ENCODE measurements at regions not wholly inside any gene's neighbourhood (a gene's known extent, or its start where the extent isn't known, plus 50 kb on each side); places are given as distances from the start of the nearest gene placed in this dataset.

DNA sequence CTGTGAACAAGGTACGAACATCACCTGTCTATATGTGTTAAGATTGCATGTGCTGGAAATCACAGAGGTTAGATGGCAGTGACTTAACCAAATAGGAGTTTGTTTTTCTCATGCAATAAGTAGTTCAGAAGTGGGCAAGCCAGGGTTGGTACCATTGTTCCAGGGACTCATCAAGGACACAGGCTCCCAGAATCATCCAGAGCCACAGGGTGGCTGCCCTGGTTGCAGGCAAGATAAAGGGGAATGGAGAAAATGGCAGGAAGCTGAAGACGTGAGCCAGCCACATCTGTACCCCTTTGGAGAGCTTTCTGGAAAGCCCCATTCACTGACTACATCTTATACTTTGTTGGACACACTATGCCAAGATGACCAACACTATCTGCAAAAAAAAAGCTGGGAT is 126.0 kb upstream of the IL12B start:
- no peak for TF ChIP-seq Cebpa-rat (IDR thresholded peaks at IDR 0.05)
- Histone ChIP-seq H3K4me1 (peaks cover 48 to 73% (median 51%) of the 10 kb centered on the region in 10 experiments), H3K9ac (no peak overlapping the region), H3K9me3 (replicated peaks in 1 of 11) (no peaks in the 10 kb centered on the region), H3K36me3 (no peaks in the 10 kb centered on the region), H3K27me3 (peaks cover 0 to 18% (median 0%) of the 10 kb centered on the region in 11 experiments; a peak in 8 of 22 replicates), H4K20me1 (no peaks in the 10 kb centered on the region; a peak in 1 of 22 replicates), H3K4me3 (no peak overlapping the region), H3K4me2 (peak overlapping the region in 4 of 11 experiments; percentile 20 to 78 (median 49); a peak in 8 of 22 replicates), H3K27ac (no peak overlapping the region)

DNA sequence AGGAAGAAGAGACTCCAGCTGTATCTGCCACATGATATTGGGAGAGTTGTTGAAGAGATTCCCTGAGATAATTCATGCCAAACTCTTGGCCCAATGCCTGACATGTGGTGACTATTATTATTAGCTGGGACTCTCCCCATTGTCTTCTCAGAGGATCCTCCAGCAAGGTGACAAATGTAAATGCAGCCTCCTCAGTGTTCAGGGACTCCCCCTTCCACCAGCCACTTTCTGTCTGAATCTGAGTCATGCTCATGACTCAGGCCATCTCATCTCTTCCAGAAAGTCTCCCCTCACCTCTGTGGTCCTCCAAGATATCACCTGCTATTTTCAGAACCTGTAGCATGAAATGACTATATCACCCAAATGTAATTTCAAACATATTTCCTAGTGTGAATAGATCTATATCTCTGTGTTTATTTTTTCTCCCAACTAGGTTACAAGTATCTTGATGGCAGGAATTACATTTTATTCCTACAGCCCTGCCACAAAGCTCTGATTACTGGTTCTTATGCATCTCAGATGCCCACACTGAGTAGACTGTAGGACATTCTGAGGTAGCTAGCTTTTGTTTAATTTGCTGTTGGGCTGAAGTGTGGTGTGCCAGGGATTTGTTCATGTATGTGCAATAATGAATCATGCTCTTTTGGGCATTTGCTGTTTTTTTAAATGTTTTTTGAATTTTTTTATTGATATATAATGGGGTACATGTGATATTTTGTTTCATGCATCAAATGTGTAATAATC is 126.6 kb upstream of the IL12B start:
- Histone ChIP-seq H3K9me3 (replicated peaks in 1 of 11) (no peaks in the 10 kb centered on the region), H3K27me3 (peaks cover 0 to 24% (median 0%) of the 10 kb centered on the region in 11 experiments; a peak in 9 of 22 replicates), H3K9ac (no peak overlapping the region), H3K4me2 (peak overlapping the region in 4 of 11 experiments; percentile 20 to 78 (median 49); a peak in 8 of 22 replicates), H3K27ac (peak overlapping the region in 1 of 11 experiments; percentile 25; a peak in 1 of 22 replicates), H3K4me1 (peaks cover 48 to 73% (median 51%) of the 10 kb centered on the region in 10 experiments), H3K4me3 (no peak overlapping the region), H4K20me1 (no peaks in the 10 kb centered on the region; a peak in 1 of 22 replicates), H3K36me3 (no peaks in the 10 kb centered on the region)
- no peak for TF ChIP-seq Cebpa-rat (IDR thresholded peaks at IDR 0.05)

DNA sequence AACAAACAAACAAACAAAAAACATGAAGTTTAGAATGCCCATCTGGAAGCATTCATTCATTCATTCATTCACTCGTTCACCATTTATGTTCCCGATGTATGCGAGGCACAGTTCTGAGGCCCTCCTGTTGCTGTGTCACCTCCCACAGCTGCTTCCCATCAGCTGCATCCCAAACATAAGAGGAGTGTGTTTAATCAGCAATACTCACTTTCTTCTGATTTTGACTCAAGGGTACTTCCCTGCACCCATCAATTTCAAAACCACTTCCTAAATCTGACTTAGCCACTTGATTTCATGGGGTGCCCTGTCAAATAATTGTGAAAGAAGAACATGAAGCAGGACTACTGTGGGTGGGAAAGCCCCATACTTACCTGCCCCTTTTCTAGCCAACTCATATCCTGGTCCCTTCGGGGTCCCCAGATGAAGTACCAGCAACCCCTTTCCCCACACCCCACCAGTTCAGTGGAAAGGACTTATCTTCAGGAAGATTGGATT is 128.0 kb upstream of the IL12B start:
- H3K27me3 ChIP-seq: peaks cover 0 to 38% (median 8%) of the 10 kb centered on the region in 11 experiments; a peak in 9 of 22 replicates
- H3K9me3 ChIP-seq (replicated peaks in 1 of 11): no peaks in the 10 kb centered on the region
- no peaks in the 10 kb centered on the region; a peak in 1 of 22 replicates for H4K20me1 ChIP-seq
- peak overlapping the region in 1 of 11 experiments; percentile 19; a peak in 2 of 22 replicates for H3K9ac ChIP-seq
- H3K36me3 ChIP-seq: no peaks in the 10 kb centered on the region
- peak in 1 of 11 experiments; percentile 23; a peak in 1 of 22 replicates for TF ChIP-seq Cebpa-rat (IDR thresholded peaks at IDR 0.05)
- H3K4me2 ChIP-seq: peak overlapping the region; percentile 75 to 94 (median 82)
- no peak overlapping the region for H3K4me3 ChIP-seq
- peaks cover 38 to 59% (median 48%) of the 10 kb centered on the region in 10 experiments for H3K4me1 ChIP-seq
- peak overlapping the region in 6 of 11 experiments; percentile 51 to 74 (median 68); a peak in 9 of 22 replicates for H3K27ac ChIP-seq

DNA sequence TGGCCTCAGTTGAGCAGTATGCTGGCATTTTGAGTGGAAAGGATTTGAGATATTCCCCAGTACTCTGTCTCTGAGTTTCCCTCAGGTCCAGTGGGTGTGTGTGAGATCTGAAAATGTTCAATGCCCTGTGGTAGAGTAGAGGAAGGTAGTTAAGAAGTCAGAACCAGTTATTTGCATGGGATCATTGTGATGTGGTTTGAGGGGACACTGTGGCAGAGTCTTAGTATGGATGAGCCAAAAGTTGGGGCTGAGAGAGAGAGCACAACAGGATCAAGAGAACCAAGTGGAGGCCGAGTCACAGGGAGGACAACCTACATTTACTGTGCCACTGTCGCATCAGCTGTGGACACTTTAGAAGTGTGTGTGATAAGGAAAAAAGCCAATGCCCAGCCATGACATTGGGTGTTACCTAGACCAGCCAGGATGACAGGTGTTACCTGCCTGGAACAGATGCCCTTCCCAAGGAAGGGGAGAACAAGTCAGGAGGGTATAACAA is 128.9 kb upstream of the IL12B start:
- Histone ChIP-seq H3K36me3 (no peaks in the 10 kb centered on the region), H3K4me2 (peak overlapping the region; percentile 75 to 94 (median 82)), H3K27ac (peak overlapping the region in 10 of 11 experiments; percentile 33 to 74 (median 55); a peak in 19 of 22 replicates), H3K4me1 (peaks cover 33 to 56% (median 42%) of the 10 kb centered on the region in 10 experiments), H3K9me3 (replicated peaks in 1 of 11) (no peaks in the 10 kb centered on the region), H4K20me1 (no peaks in the 10 kb centered on the region; a peak in 1 of 22 replicates), H3K27me3 (peaks cover 0 to 40% (median 9%) of the 10 kb centered on the region in 11 experiments; a peak in 9 of 22 replicates), H3K4me3 (peak overlapping the region in 1 of 10 experiments; percentile 4; a peak in 1 of 20 replicates), H3K9ac (peak overlapping the region in 5 of 11 experiments; percentile 1 to 57 (median 35); a peak in 6 of 22 replicates)
- no peak for TF ChIP-seq Cebpa-rat (IDR thresholded peaks at IDR 0.05)

DNA sequence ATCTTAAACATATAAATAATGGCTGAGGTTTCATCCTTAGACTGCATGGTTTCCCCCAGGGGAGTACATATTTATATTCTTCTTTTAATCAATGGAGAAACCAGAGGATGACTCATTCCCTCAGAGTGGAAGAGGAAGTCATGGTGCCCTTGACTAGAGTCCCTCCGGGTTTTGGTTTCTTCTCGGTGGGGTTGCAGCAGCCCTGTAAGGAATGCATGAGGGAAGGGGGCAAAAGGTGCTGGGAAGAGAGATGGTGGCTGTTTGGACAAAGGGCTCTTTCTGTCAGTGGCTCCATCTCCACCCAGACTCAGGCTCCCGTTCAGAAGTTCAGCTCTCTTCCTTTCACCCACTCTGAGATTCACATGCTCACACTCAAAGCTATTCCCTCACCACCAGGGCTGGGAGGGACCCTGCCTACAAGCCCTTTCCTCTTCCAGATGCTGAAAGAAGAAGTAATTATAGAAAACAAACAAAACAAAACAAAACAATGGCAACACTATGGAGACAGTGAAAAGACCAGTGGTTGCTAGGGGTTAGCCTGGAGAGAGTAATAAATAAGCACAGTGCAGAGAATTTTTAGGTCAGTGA is 129.8 kb upstream of the IL12B start:
- TF ChIP-seq Cebpa-rat (IDR thresholded peaks at IDR 0.05): no peak
- H3K4me3 ChIP-seq: peak overlapping the region in 2 of 10 experiments; percentile 26 to 34; a peak in 3 of 20 replicates
- no peaks in the 10 kb centered on the region for H3K36me3 ChIP-seq
- H4K20me1 ChIP-seq: no peaks in the 10 kb centered on the region; a peak in 1 of 22 replicates
- peaks cover 0 to 40% (median 9%) of the 10 kb centered on the region in 11 experiments; a peak in 9 of 22 replicates for H3K27me3 ChIP-seq
- H3K9me3 ChIP-seq (replicated peaks in 1 of 11): no peaks in the 10 kb centered on the region
- peak overlapping the region in 5 of 11 experiments; percentile 16 to 57 (median 34); a peak in 7 of 22 replicates for H3K9ac ChIP-seq
- peak overlapping the region; percentile 75 to 94 (median 82) for H3K4me2 ChIP-seq
- H3K27ac ChIP-seq: peak overlapping the region; percentile 8 to 74 (median 51); a peak in 15 of 22 replicates
- peaks cover 33 to 56% (median 42%) of the 10 kb centered on the region in 10 experiments for H3K4me1 ChIP-seq

DNA sequence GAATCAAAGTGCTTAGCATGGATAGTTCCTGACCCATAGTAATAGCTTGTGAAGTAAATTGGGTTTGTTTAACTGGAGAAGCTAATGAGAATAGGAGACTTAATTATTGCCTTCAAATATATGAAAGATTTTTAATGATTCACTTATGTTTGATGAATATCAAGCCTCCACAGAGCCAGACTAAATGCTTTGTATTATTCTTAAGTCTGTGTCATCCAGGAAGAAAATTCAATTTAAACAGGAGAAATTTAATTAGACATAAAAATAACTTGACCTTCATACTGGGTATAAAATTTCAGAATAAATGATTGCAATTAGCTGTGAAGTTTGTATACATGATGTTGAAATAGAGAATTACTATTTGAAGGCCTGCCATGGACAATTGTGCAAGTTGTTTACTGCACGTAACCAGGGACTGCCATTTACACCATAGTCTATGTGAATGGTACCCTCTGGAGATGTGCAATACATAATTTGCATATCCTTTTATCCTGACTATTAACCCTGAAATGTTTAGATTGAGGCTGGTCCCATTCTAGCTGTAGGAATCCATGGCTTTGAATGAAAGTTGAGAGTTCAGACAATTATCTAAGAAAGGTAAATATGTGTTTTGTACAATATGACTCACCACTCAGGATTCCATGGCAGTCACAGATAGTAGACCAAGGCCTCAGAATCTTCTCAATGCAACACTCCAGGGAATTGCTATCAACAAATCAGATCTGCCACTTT is 133.5 kb upstream of the IL12B start:
- peaks cover 0 to 31% (median 9%) of the 10 kb centered on the region in 11 experiments; a peak in 9 of 22 replicates for H3K27me3 ChIP-seq
- no peak overlapping the region for H3K27ac ChIP-seq
- H3K9ac ChIP-seq: no peak overlapping the region
- H3K36me3 ChIP-seq: no peaks in the 10 kb centered on the region
- TF ChIP-seq Cebpa-rat (IDR thresholded peaks at IDR 0.05): no peak
- no peaks in the 10 kb centered on the region; a peak in 1 of 22 replicates for H4K20me1 ChIP-seq
- no peak overlapping the region; a peak in 1 of 22 replicates for H3K4me2 ChIP-seq
- H3K9me3 ChIP-seq (replicated peaks in 1 of 11): peaks cover 0 to 4% (median 0%) of the 10 kb centered on the region in 11 experiments; a peak in 1 of 22 replicates
- no peak overlapping the region for H3K4me3 ChIP-seq
- peaks cover 21 to 39% (median 26%) of the 10 kb centered on the region in 10 experiments for H3K4me1 ChIP-seq

DNA sequence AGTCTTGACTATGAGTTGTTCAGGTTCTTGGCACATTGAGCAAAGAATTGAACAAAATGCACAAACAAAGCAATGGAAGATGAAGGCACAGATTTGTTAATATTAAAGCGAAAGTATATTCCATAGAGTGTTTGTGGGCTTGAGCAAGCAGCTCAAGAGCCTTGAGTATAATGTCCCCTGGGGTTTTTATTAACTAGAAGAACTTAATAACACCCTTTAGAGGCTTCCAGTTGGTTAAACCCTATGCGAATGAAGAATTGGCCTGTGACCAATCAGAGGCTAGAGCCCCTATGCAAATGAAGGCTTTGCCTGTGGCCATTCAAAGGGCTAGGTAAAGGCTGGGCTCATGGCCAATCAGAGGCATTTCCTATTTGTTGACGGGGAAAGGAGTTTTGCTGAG is 135.3 kb upstream of the IL12B start:
- Histone ChIP-seq H3K4me3 (no peak overlapping the region), H3K9me3 (replicated peaks in 1 of 11) (peaks cover 0 to 4% (median 3%) of the 10 kb centered on the region in 11 experiments; a peak in 1 of 22 replicates), H3K4me2 (no peak overlapping the region), H3K36me3 (no peaks in the 10 kb centered on the region), H4K20me1 (no peaks in the 10 kb centered on the region), H3K27ac (no peak overlapping the region), H3K9ac (no peak overlapping the region), H3K4me1 (peaks cover 17 to 36% (median 23%) of the 10 kb centered on the region in 10 experiments), H3K27me3 (peaks cover 0 to 32% (median 9%) of the 10 kb centered on the region in 11 experiments; a peak in 9 of 22 replicates)
- no peak for TF ChIP-seq Cebpa-rat (IDR thresholded peaks at IDR 0.05)

DNA sequence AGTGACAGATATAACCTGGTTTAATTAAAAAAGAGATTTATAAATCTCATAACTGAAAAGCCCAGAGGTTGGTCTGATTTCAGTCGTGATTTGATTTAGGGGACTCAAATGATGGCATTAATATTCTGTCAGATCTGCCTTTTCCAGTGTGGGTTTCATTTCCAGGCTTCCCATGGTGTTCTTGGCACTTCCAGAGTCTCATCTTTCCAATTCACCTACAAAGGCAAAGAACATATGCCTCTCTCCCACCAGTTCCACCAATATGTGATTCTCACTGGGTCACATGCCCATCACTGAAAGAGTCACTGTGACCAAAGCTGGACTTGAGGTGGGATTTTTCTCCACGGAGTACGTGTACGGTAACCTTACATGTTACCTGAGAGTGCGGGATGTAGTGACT is 137.4 kb upstream of the IL12B start:
- H4K20me1 ChIP-seq: no peaks in the 10 kb centered on the region
- H3K27ac ChIP-seq: no peak overlapping the region
- H3K4me2 ChIP-seq: no peak overlapping the region
- TF ChIP-seq Cebpa-rat (IDR thresholded peaks at IDR 0.05): no peak
- H3K4me3 ChIP-seq: no peak overlapping the region
- peaks cover 0 to 18% (median 4%) of the 10 kb centered on the region in 11 experiments; a peak in 5 of 22 replicates for H3K9me3 ChIP-seq (replicated peaks in 1 of 11)
- peaks cover 14 to 20% (median 17%) of the 10 kb centered on the region in 10 experiments for H3K4me1 ChIP-seq
- no peaks in the 10 kb centered on the region for H3K36me3 ChIP-seq
- no peak overlapping the region for H3K9ac ChIP-seq
- peaks cover 0 to 14% (median 0%) of the 10 kb centered on the region in 11 experiments; a peak in 4 of 22 replicates for H3K27me3 ChIP-seq
